ENCODE measurements at regions not wholly inside any gene's neighbourhood (a gene's known extent, or its start where the extent isn't known, plus 50 kb on each side); places are given as distances from the start of the nearest gene placed in this dataset.
A peak's percentile ranks its signal among the peaks of the same experiment; 100 is the strongest.

DNA sequence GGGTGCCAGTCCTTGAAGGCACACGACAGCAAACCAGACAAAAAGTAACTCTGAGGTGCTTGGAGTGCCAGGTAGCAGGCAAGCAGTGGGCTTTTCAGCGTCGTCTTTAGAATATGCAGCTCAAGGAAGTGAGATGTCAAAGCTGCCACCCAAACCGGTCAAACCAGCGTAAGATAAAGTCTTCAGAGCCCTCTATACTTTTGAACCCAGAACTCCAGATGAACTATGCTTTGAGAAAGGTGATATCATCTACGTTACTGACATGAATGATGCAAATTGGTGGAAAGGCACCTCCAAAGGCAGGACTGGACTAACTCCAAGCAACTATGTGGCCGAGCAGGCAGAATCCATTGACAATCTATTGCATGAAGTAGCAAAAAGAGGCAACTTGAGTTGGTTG, 95.9 kb downstream of the TBX3 start:
- ATAC-seq (no peak), DNase-seq (no peak)
- 75% methylated on average over 2 of the region's 7 CpGs for WGBS (ENCODE audit: insufficient coverage, low coverage, low lambda C conversion rate, missing lambda C conversion rate)
- no peak overlapping the region for H3K27ac ChIP-seq
- no peaks in the 10 kb centered on the region for H3K4me1 ChIP-seq
- H3K36me3 ChIP-seq = no peaks in the 10 kb centered on the region
- no peak for TF ChIP-seq POLR2A (IDR thresholded peaks at IDR 0.05)
- TF ChIP-seq, protein P1, sequence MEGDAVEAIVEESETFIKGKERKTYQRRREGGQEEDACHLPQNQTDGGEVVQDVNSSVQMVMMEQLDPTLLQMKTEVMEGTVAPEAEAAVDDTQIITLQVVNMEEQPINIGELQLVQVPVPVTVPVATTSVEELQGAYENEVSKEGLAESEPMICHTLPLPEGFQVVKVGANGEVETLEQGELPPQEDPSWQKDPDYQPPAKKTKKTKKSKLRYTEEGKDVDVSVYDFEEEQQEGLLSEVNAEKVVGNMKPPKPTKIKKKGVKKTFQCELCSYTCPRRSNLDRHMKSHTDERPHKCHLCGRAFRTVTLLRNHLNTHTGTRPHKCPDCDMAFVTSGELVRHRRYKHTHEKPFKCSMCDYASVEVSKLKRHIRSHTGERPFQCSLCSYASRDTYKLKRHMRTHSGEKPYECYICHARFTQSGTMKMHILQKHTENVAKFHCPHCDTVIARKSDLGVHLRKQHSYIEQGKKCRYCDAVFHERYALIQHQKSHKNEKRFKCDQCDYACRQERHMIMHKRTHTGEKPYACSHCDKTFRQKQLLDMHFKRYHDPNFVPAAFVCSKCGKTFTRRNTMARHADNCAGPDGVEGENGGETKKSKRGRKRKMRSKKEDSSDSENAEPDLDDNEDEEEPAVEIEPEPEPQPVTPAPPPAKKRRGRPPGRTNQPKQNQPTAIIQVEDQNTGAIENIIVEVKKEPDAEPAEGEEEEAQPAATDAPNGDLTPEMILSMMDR (IDR thresholded peaks at IDR 0.05) = no peak
- no peak overlapping the region for H3K4me3 ChIP-seq
- H3K9me3 ChIP-seq = no peaks in the 10 kb centered on the region
- no peaks in the 10 kb centered on the region for H3K27me3 ChIP-seq
- intact Hi-C loops (cut with DNase I) = no loop called here

DNA sequence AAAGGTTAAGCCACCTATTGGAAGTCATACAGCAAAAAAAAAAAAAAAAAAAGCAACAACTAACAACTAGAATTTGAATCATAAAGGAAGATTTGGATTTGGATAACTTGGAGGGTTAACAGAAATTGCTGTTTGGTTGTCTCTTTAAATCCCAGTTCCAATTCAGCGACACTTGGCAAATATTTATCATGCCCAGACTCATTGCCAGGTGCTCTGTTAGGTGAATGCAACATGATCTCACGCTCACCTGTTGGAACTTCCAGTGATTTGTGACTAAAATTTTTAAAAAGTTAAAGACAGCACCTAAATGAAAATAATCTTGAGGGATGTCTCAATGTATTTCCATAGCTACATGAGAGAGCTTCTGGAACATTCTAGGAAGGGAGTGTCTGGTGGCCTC, 103.7 kb downstream of the TBX3 start:
- Histone ChIP-seq H3K27me3 (no peaks in the 10 kb centered on the region), H3K36me3 (no peaks in the 10 kb centered on the region), H3K27ac (peak overlapping the region in 1 of 3 donors; percentile 29), H3K4me3 (no peak overlapping the region), H3K4me1 (peaks cover 0 to 11% (median 0%) of the 10 kb centered on the region in 4 donors), H3K9me3 (no peaks in the 10 kb centered on the region)
- peak in 3 of 4 donors; percentile 18 to 79 (median 48) for ATAC-seq
- no peak for DNase-seq
- intact Hi-C loops (cut with DNase I) = no loop called here
- WGBS (ENCODE audit: insufficient coverage, low coverage, low lambda C conversion rate, missing lambda C conversion rate) = 37% methylated on average over 2 of the region's 2 CpGs
- TF ChIP-seq, protein P1 (IDR thresholded peaks at IDR 0.05) = no peak
- no peak for TF ChIP-seq POLR2A (IDR thresholded peaks at IDR 0.05)

DNA sequence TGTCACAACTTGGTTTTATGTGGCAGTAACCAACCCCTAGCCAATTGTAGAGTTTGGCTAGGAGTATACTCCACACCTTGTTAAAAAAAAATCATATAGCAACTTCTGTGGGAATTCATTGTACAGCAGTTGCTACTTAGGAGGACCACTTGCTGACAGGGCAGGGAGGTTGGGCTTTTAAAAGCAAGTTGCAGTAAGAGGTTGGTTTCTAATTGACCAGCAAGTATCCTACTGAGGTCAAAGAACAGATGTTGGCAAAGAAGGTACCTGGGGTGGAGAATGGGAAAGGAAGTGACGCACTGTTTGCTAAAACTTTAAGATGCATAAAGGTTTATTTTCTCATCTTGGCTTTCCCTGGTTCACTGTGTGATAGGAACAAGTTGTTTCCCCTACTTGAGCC, 104.6 kb downstream of the TBX3 start:
- H3K9me3 ChIP-seq = no peaks in the 10 kb centered on the region
- 31% methylated on average over 1 of the region's 1 CpG for WGBS (ENCODE audit: insufficient coverage, low coverage, low lambda C conversion rate, missing lambda C conversion rate)
- intact Hi-C loops (cut with DNase I) = no loop called here
- H3K4me3 ChIP-seq = no peak overlapping the region
- no peak for DNase-seq
- H3K36me3 ChIP-seq = no peaks in the 10 kb centered on the region
- H3K27me3 ChIP-seq = no peaks in the 10 kb centered on the region
- TF ChIP-seq, protein P1 (IDR thresholded peaks at IDR 0.05) = no peak
- TF ChIP-seq POLR2A (IDR thresholded peaks at IDR 0.05) = no peak
- H3K27ac ChIP-seq = peak overlapping the region in 1 of 3 donors; percentile 29
- ATAC-seq = peak in 2 of 4 donors; percentile 59 to 83
- peaks cover 0 to 11% (median 0%) of the 10 kb centered on the region in 4 donors for H3K4me1 ChIP-seq

DNA sequence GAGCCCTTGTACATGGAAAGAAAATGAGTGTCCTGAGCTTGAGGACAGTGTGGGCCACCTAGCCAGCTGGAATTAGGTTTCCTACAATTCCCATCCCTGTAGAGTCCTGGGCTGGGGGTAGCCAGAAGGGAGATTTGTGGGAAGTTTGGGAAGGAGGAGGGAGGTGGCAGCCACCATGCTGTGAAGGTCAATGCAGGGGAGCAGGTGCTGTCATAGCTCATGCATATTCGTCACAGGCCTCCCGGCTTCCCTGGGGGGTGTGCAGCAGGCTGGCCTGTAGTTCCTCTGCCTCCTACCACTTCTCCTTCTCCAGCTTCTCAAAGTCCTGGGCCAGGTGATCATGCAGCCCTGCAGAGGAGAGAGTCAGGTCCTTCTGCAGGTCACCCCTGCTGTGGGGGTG, 121.3 kb downstream of the TBX3 start:
- Histone ChIP-seq H3K27ac (no peak overlapping the region), H3K9me3 (no peaks in the 10 kb centered on the region), H3K4me1 (no peaks in the 10 kb centered on the region), H3K4me3 (no peak overlapping the region), H3K36me3 (no peaks in the 10 kb centered on the region), H3K27me3 (no peaks in the 10 kb centered on the region)
- intact Hi-C loops (cut with DNase I) = no loop called here
- WGBS (ENCODE audit: insufficient coverage, low coverage, low lambda C conversion rate, missing lambda C conversion rate) = no CpG with 5 or more reads among the region's 2 CpGs
- DNase-seq (no peak), ATAC-seq (no peak)
- TF ChIP-seq, protein P1 (IDR thresholded peaks at IDR 0.05) = no peak
- no peak for TF ChIP-seq POLR2A (IDR thresholded peaks at IDR 0.05)

DNA sequence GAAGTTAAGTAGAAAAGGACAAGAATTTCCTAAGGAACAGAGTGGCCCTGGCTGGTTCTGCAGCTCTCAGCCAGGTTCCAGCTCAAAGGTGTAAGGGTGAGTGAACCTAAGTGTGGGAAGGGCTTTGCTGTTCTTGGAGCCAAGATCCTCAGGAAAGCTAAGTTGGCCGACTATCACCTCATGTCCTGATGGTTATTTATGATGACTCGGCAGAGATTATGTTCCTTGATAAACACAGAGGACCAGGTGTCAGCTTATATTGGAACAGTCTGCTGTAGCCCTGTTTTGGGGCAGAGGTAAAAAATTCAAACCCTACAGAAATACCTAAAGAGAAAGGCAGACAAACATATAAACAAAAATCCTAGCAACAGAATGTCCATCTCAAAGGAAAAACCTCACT, 128.5 kb downstream of the TBX3 start:
- intact Hi-C loops (cut with DNase I) = no loop called here
- no peaks in the 10 kb centered on the region for H3K9me3 ChIP-seq
- 50% methylated on average over 2 of the region's 2 CpGs for WGBS (ENCODE audit: insufficient coverage, low coverage, low lambda C conversion rate, missing lambda C conversion rate)
- H3K27me3 ChIP-seq = no peaks in the 10 kb centered on the region
- ATAC-seq = no peak
- H3K27ac ChIP-seq = no peak overlapping the region
- no peaks in the 10 kb centered on the region for H3K4me1 ChIP-seq
- TF ChIP-seq, protein P1 (IDR thresholded peaks at IDR 0.05) = no peak
- no peak for TF ChIP-seq POLR2A (IDR thresholded peaks at IDR 0.05)
- no peak overlapping the region for H3K4me3 ChIP-seq
- H3K36me3 ChIP-seq = no peaks in the 10 kb centered on the region
- no peak for DNase-seq

Measured in right lobe of liver (tissue), 6 donors.